Upper lobe of left lung (tissue), 4 donors: ENCODE measurements at regions not wholly inside any gene's neighbourhood (a gene's known extent, or its start where the extent isn't known, plus 50 kb on each side); places are given as distances from the start of the nearest gene placed in this dataset.

Source experiments
- POLR2A ChIP-seq, 4 donors: fragments of 450-650 bp; IDR thresholded peaks; one replicate each; pipeline ENCODE4 v1.5.1; 2016 to 2017; ENCODE audit warnings: antibody characterized with exemption in 4 of 4, mild to moderate bottlenecking in 2 of 4
- POLR2AphosphoS5 ChIP-seq, 2 donors: sonication (generic); formaldehyde crosslinking; IDR thresholded peaks; one replicate each; pipeline ENCODE4 v1.5.1; 2017; ENCODE audit warnings: antibody characterized with exemption in 2 of 2
- TF ChIP-seq, protein P1 (sequence below), 6 experiments: fragments of 450-650 bp in 4 of 6; fragments of 200-600 bp in 2 of 6; sonication (generic) in 2 of 6; IDR thresholded peaks; one replicate each; pipeline ENCODE4 v1.5.1; 2016 to 2019; ENCODE audit warnings: antibody characterized with exemption in 6 of 6

DNA sequence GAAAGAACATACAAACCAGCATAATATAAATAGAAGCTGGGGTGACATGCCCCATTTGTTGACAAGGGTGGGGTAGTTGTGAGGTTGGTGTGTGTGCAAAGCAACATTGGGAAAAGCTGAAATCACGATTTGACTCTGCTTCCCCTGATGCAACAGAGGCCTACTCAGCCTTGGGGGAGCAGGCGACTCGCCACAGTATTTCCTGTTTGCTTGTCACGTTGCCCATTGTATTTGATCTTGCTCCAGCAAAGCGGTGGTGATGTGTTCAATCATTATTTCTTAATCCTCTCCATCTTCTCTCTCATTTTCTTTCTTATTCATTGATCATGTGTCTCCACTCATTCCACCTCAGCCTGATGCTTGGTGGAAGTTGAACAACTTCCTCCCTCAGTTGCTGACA is 165.8 kb upstream of the CITED2 start:
- TF ChIP-seq, protein P1, sequence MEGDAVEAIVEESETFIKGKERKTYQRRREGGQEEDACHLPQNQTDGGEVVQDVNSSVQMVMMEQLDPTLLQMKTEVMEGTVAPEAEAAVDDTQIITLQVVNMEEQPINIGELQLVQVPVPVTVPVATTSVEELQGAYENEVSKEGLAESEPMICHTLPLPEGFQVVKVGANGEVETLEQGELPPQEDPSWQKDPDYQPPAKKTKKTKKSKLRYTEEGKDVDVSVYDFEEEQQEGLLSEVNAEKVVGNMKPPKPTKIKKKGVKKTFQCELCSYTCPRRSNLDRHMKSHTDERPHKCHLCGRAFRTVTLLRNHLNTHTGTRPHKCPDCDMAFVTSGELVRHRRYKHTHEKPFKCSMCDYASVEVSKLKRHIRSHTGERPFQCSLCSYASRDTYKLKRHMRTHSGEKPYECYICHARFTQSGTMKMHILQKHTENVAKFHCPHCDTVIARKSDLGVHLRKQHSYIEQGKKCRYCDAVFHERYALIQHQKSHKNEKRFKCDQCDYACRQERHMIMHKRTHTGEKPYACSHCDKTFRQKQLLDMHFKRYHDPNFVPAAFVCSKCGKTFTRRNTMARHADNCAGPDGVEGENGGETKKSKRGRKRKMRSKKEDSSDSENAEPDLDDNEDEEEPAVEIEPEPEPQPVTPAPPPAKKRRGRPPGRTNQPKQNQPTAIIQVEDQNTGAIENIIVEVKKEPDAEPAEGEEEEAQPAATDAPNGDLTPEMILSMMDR (IDR thresholded peaks at IDR 0.05), result no peak
- TF ChIP-seq POLR2A (IDR thresholded peaks at IDR 0.05) (no peak), POLR2AphosphoS5 (IDR thresholded peaks at IDR 0.05) (no peak)
